HG03460 (cell line): ENCODE measurements at regions not wholly inside any gene's neighbourhood (a gene's known extent, or its start where the extent isn't known, plus 50 kb on each side); places are given as distances from the start of the nearest gene placed in this dataset.
"Not testable (repeated sequence)": the region's sequence is repeated elsewhere in the genome, so short reads cannot be mapped to it uniquely, and the experiment has no call there.

ENCODE experiments used
- ATAC-seq: cut with Tn5 transposase; IDR thresholded peaks from one replicate; pipeline ENCODE4 v1.9.1; 2021; ENCODE audit not compliant: unreplicated experiment

- no peak for ATAC-seq
These were observed 89.4 kb upstream of the C1orf174 start for GRCh38 chr1:3989465-3989864.

- ATAC-seq, result no peak
These were observed 92.1 kb upstream of the C1orf174 start for GRCh38 chr1:3992103-3992556.

DNA sequence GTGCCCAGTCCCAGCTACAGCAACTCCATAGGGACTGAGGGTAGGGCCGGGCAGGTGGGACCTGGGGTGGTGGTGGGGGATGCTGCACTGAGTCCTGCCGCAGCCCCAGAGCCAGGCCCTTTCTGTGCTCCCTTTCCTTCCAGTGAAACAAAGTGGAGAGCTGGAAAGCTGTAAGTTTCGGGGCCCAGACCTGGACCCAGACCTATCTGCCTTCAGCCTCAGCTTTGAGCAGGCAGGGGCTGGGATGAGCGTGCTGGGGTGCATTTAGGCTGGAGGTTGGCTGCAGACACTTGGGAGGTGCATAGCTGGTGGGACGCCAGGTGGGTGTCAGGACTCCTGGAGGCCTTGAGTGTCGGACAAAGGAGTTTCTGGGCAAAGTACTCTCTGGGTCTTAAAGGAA lies 92.7 kb upstream of the C1orf174 start:
- no peak for ATAC-seq

DNA sequence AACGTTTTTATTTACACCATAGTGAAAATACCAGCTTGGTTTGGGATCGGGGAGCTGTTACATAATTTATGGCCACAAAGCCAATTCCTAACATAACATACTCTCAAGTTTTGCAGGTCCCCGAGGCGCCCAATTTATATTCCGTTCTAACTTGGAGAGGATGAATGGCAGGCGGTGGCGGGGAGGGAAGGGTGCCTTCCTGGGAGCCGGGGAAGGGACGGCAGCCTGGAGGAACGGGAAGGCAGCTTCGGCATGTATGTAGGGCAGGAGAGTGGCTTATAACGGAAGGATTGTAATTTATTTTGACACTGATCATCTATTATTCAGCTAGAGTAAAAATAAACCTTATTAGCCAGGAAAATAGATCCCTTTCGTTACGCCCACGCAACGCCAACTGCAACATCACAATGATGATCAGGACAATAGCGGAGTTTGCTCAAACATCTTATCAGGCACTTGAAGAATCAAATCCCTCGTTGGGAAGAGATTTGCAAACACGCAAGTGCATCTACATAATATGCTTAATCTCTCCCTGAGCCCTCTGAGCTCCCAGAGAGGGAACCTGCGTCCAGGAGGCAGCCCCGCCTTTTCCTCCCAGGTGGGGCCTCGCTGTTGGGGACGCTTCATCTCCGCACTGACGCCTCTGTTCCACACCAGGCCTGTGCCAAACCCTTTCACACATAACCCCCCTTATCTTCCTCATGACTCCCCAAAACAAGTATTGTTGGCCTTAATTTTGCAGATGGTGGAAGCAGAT lies 93.7 kb upstream of the C1orf174 start:
- no peak for ATAC-seq

DNA sequence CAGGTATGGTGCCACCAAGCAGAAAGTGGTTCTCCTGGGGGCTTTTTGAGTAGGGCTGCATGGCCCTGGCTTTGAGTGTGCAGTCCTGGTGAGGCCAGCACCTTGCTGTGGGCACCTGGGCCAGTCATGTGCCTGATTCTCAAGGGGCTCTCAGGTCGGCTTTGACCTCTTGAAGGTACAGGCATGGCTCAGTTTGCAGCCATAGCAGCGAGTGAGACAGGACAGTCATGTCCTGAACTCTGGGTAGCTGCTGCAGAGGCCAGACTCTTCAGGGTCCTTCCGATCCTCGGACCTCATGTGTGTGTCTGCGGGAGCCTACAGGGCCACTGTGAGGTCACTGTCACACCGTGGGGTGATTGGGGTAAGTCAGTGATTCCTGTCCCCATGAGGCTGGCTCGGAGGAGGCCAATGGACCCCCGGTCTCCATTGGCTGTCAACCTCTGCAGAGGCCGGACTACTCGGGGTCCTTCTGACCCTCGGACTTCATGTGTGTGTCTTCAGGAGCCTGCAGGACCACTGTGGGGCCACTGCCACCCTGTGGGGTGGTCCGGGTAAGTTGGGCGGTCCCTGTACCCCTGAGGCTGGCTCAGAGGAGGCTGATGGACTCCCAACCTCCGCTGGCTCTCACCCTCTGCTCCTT lies 95.2 kb upstream of the C1orf174 start:
- ATAC-seq, result no peak

- ATAC-seq, result no peak
These were observed 97.0 kb upstream of the C1orf174 start for GRCh38 chr1:3996846-3997705.

DNA sequence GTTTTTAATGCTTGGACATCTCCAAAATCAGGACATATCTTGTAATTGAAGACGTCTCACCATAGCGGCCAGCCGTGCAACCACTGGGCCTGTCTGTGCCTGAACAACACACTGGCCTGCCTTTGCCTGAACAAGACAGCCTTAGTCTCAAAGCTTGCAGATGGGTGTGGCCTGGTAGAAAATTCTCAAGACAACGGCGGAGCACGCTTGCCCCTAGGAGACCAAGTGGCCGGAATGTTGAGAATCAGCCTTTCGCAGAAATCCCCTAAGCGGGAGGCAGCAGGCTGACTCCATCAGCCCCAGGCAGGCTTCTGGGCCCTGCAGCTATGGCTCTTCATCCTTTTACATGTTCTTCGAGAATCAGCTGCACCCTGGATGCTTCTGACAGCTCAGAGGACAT lies 98.0 kb upstream of the C1orf174 start:
- ATAC-seq, result no peak

DNA sequence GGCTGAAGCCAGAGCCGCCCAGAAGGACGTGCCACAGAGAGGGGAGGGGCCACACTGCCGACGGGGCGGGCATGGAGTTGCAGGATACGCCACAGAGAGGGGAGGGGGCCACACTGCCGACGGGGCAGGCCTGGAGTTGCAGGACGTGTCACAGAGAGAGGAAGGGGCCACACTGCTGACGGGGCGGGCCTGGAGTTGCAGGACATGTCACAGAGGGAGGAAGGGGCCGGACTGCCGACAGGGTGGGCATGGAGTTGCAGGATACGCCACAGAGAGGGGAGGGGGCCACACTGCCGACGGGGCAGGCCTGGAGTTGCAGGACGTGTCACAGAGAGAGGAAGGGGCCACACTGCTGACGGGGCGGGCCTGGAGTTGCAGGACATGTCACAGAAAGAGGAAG lies 99.4 kb upstream of the C1orf174 start:
- ATAC-seq, result not testable (repeated sequence)

DNA sequence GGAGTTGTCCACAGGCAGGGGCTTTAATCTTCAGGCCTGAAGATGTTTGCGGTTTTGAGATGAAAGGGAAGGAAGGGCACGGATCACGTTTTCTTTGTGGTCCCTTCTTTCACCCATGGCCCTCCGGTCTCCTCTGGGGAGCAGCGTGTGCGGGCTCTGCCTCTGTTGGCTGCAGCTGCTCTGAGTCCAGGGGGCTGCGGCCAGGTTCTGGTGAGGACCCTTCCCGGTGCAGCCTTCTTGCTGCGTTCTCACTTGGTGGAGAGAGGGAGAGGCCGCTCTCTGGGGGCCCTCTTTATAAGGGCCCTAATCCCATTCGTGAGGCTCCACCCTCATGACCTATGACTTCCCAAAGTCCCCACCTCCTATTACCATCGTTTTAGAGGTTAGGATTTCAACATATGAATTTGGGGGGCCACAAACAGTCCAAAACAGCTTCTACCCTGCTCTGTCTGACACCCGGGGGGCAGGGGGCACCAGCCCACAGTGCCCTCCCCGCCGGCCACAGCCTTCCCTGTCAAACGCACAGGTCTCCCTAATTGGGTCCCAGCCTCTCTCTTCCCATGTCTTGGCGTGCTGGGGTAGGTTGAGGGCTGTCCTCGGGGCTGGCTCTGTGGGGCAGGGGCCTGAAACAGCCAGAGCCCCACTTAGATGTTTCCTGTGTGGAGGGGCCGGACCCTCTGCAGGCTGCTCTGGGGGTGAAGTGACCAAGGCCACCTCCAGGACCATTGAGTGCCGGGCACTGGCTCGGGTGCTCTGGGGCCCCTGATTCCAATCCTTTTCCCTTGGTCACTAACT lies 100.1 kb upstream of the C1orf174 start:
- no peak for ATAC-seq

DNA sequence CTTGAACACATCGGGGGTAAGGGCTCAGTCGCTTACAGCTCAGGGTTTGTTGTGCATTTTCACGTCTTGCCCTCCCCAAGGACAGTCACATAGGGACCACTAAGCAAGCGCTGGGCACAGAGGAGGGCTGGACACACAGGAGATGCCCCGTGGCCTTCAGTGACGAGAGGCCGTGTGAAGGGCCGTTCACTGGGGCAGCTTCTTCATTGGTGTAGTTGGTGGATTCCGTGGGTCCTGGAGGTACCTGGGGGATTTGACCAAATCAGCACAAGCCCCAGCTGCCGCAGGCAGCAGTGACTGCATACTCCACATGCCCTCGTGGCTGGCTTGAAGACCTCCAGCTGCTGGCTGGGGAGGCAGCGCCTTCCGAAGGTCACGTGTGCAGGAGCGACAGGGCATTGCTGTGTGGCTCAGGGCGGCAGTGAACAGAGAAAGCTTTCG lies 100.8 kb upstream of the C1orf174 start:
- ATAC-seq, result no peak

GRCh38 chr1:4001461-4001860 lies 101.4 kb upstream of the C1orf174 start:
- no peak for ATAC-seq

DNA sequence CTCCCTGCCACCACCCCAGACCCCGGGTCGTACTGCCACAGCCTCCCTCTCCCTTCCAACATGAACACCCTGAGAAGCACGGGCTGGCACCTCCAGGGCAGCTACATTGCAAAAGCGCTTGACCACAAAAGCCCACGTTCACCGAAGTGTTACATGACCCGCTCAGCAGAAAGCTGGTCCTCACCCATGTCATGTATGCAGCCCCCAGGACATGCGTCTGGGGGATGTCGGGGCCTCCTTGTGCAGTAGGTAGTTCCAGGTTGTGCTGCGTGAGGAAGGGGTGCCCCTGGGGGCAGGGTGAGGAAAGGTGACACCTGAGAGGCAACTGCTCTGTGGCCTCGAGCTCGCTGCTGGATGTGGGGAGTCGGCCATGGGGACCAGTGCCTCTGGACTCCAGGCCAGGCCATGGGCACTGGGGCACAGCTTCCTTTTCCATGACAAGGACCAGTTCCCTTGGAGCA lies 102.0 kb upstream of the C1orf174 start:
- ATAC-seq, result no peak

- no peak for ATAC-seq
These were observed 102.7 kb upstream of the C1orf174 start for GRCh38 chr1:4002741-4003140.

DNA sequence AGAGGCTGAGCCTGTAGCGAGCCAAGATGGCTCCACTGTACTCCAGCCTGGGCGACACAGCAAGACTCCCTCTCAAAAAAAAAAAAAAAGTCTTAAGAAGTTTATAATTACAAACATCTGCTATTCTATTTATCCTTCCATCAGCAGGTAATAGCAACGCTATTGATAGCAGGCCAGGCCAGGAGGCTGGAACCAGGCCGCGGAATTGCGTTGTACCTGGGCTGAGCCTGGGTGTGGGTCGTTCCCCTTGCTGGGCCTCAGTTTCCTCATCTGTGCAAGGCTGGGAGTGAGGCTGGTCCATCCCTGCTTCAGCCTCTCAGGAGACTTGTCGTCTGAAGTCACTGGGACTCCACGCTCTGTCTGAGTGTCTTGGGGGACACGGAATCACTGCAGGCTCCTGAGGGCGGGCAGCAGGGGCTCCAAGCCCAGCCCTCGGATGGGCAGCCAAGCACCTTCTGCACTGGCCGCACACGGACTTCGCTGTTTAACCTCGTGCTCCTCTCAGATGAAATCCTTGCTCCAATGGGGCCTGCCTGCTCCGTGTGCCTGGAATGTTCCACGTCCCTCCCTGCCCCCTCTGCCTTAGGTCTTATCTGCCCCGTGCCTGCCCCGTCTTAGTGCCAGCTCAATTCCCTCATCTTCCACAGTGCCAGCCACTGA lies 103.9 kb upstream of the C1orf174 start:
- ATAC-seq, result no peak

- ATAC-seq, result no peak
These were observed 104.8 kb upstream of the C1orf174 start for GRCh38 chr1:4004635-4005430.

- ATAC-seq, result no peak
These were observed 105.4 kb upstream of the C1orf174 start for GRCh38 chr1:4005431-4005830.

DNA sequence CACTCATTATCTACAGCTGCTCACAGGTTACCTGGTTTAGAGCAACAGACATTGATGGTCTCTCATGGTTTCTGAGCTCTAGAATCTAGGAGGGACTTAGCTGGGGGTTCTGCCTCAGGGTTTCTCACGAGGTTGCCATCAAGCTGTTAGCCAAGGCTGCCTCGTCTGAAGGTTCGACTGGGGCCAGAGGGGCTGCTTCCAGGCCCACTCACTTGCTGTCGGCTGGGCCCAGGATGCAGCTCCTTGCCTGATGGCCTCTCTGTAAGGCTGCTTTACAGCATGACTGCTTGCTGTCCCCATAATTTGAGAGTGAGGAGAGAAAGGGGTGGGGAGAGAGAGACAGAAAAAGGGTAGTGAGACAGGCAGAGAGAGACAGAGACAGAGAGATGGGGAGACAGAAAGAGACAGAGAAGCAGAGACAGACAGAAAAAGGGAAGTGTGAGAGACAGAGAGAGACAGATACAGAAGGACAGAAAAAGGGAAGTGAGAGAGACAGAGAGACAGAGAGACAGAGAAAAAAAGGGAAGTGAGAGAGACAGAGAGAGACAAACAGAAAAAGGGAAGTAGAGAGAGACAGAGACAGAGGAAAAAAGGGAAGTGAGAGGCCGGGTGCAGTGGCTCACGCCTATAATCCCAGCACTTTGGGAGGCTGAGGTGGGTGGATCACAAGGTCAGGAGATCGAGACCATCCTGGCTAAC lies 106.8 kb upstream of the C1orf174 start:
- no peak for ATAC-seq

DNA sequence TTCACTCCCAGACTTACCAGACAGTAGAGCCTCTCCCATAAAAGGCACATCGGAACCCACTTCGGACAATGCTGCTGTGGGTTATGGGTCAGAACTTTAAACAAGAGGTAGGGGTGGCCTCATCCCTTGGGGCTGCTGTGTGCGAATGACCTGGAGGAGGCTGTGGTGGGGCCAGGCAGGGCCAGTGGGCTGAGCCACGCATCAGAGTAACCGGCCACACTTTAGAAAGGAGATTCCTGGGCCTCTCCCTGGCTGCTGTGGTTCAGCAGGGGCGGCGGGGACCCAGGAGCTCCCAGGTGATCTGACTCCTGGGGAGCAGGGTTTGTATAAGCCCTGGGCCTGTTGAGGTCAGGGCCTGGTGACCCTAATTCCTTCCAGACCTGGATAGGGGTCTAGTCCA lies 110.2 kb upstream of the C1orf174 start:
- ATAC-seq, result no peak
